K562 (cell line): ENCODE measurements at regions not wholly inside any gene's neighbourhood (a gene's known extent, or its start where the extent isn't known, plus 50 kb on each side); places are given as distances from the start of the nearest gene placed in this dataset.

Source experiments
- ATAC-seq: fragments of 200-7000 bp; cut with Tn5 transposase; 3 replicates; pipeline ENCODE4 v1.9.1; 2020; ENCODE audit warnings: moderate library complexity
- BruUV-seq: library from RNA; stranded (reverse); fragments of 400-500 nt; replicated peaks from 2 replicates; lab custom pipeline; 2021; lab: Mats Ljungman, UMichigan
- CTCF ChIA-PET: fragments of 300-600 bp; formaldehyde crosslinking; extraction: SDS; loops from one replicate; lab custom pipeline; 2021; ENCODE audit warnings: low intra/inter-chr PET ratio; lab: Yijun Ruan, JAX
- POLR2A ChIA-PET: fragments of 300-600, 350-650 bp; sonication (Branson Sonifier 250); formaldehyde crosslinking; extraction: SDS; loops from one replicate; lab custom pipeline; 2021; ENCODE audit warnings: antibody characterized with exemption, inconsistent platforms; lab: Yijun Ruan, JAX
- DNase-seq, 4 experiments: peaks; one replicate each; pipeline versions ENCODE4 v3.0.0 to v3.0.0-alpha.2; 2011 to 2018; ENCODE audit warnings: low spot score in 3 of 4, mixed read lengths in 3 of 4; ENCODE audit errors: extremely low read depth in 1 of 4
- FAIRE-seq: peaks from 2 replicates; lab custom pipeline; 2011; peaks lifted over from hg19 to GRCh38; lab: Jason Lieb, UNC
- H2AFZ ChIP-seq: 2 replicates; pipeline ENCODE4 v1.6.0; 2011; ENCODE audit warnings: low read depth, low read length, control low read depth, inconsistent platforms
- H3K27ac ChIP-seq: fragments of 200-600 bp; 3 replicates; pipeline ENCODE4 v1.8.0; 2011; ENCODE audit warnings: low read depth, mild to moderate bottlenecking, control low read depth, inconsistent platforms, low read length, moderate library complexity, mixed read lengths; ENCODE audit errors: extremely low read depth
- H3K27me3 ChIP-seq, 2 experiments: fragments of 300-600 bp in 1 of 2; 2 replicates in 1 of 2; 3 replicates in 1 of 2; pipeline versions ENCODE4 v1.6.0 to v1.8.0; 2011; ENCODE audit warnings: inconsistent platforms in 2 of 2, low read length in 2 of 2, mild to moderate bottlenecking in 1 of 2, mixed read lengths in 1 of 2, moderate library complexity in 1 of 2; ENCODE audit not compliant: control insufficient read depth in 2 of 2, insufficient read depth in 2 of 2
- H3K36me3 ChIP-seq: fragments of 300-600 bp; 3 replicates; pipeline ENCODE4 v1.8.0; 2011; ENCODE audit warnings: mild to moderate bottlenecking, low read length, inconsistent platforms; ENCODE audit not compliant: control insufficient read depth, insufficient read depth
- H3K4me1 ChIP-seq, 2 experiments: fragments of 200-600 bp in 1 of 2; replicated peaks in 1 of 2; 2 replicates in 1 of 2; 3 replicates in 1 of 2; pipeline versions ENCODE4 v1.5.1 to v1.8.0; 2011; ENCODE audit warnings: inconsistent platforms in 2 of 2, low read length in 2 of 2, mild to moderate bottlenecking in 1 of 2, mixed read lengths in 1 of 2, moderate library complexity in 1 of 2; ENCODE audit not compliant: control insufficient read depth in 2 of 2, insufficient read depth in 2 of 2
- H3K4me2 ChIP-seq: 2 replicates; pipeline ENCODE4 v1.6.1; 2011; ENCODE audit warnings: low read length, control low read depth, inconsistent platforms, mixed read lengths; ENCODE audit not compliant: insufficient read depth
- H3K4me3 ChIP-seq: fragments of 200-600 bp; sonication (generic), shearing (Covaris generic); 2 replicates; pipeline ENCODE4 v1.5.1; 2016; ENCODE audit warnings: control low read depth, inconsistent platforms
- H3K79me2 ChIP-seq: fragments of 200-600 bp; 3 replicates; pipeline ENCODE4 v1.8.0; 2011; ENCODE audit warnings: low read length, inconsistent platforms; ENCODE audit not compliant: control insufficient read depth, insufficient read depth
- H3K9ac ChIP-seq, 2 experiments: 2 replicates each; pipeline versions ENCODE4 v1.6.0 to v1.6.1; 2011; ENCODE audit warnings: low read depth in 2 of 2, low read length in 2 of 2, control low read depth in 1 of 2, inconsistent platforms in 1 of 2, mild to moderate bottlenecking in 1 of 2, mixed read lengths in 1 of 2; ENCODE audit not compliant: insufficient read depth in 1 of 2
- H3K9me1 ChIP-seq: one replicate; pipeline ENCODE4 v1.6.0; 2011; ENCODE audit warnings: inconsistent platforms, mild to moderate bottlenecking, low read length, moderate library complexity; ENCODE audit not compliant: control insufficient read depth, insufficient read depth
- H3K9me3 ChIP-seq: replicated peaks from 2 replicates; pipeline ENCODE4 v1.5.1; 2011; ENCODE audit warnings: low read depth, low read length, inconsistent platforms; ENCODE audit not compliant: control insufficient read depth, insufficient read depth
- H4K20me1 ChIP-seq: replicated peaks from 2 replicates; pipeline ENCODE4 v1.6.1; 2011; ENCODE audit warnings: low read length, inconsistent platforms, mixed read lengths; ENCODE audit not compliant: control insufficient read depth, insufficient read depth
- ARID3B ChIP-seq: fragments of 250-450 bp; sonication (Bioruptor Pico); IDR thresholded peaks from 2 replicates; pipeline ENCODE4 v1.4.0; 2020; ENCODE audit warnings: borderline replicate concordance
- BCLAF1 ChIP-seq, 2 experiments: fragments of 450-650 bp in 1 of 2; IDR thresholded peaks; 2 replicates each; pipeline ENCODE4 v1.6.1; 2011 to 2017; ENCODE audit warnings: low read depth in 2 of 2, antibody characterized with exemption in 1 of 2, borderline replicate concordance in 1 of 2, low read length in 1 of 2, mild to moderate bottlenecking in 1 of 2, mixed read lengths in 1 of 2; ENCODE audit not compliant: control insufficient read depth in 1 of 2
- CXXC5 ChIP-seq: fragments of 250-450 bp; sonication (Bioruptor Pico); IDR thresholded peaks from 2 replicates; pipeline ENCODE4 v1.8.0; 2022; ENCODE audit warnings: inconsistent platforms, mild to moderate bottlenecking, moderate library complexity
- DACH1 ChIP-seq: fragments of 450-650 bp; IDR thresholded peaks from 2 replicates; pipeline ENCODE4 v1.6.1; 2018; ENCODE audit not compliant: partially characterized antibody
- HIVEP1 ChIP-seq: fragments of 250-450 bp; sonication (Bioruptor Pico); IDR thresholded peaks from 2 replicates; pipeline ENCODE4 v1.4.0; 2020; ENCODE audit warnings: mild to moderate bottlenecking
- MITF ChIP-seq: IDR thresholded peaks from 2 replicates; pipeline ENCODE4 v1.6.1; 2014; ENCODE audit warnings: antibody characterized with exemption
- TCFL5 ChIP-seq: fragments of 250-450 bp; sonication (Bioruptor Pico); conservative IDR thresholded peaks from 2 replicates; pipeline ENCODE4 v1.6.1; 2021; ENCODE audit warnings: mild to moderate bottlenecking, moderate library complexity, matching md5 sums
- ZNF785 ChIP-seq: fragments of 250-450 bp; sonication (Bioruptor Pico); IDR thresholded peaks from 2 replicates; pipeline ENCODE4 v1.4.0; 2020; ENCODE audit warnings: mild to moderate bottlenecking
- WGBS: fragments of 100-300 bp; shearing (Covaris generic); methylation state at CpG from one replicate; pipeline ENCODE4 v1.1.6; 2016; ENCODE audit warnings: low coverage, mixed read lengths; ENCODE audit not compliant: insufficient coverage; ENCODE audit errors: missing lambda C conversion rate; 5-methylcytosine and 5-hydroxymethylcytosine counted together
- in situ Hi-C: fragments of 300-500 bp; cut with MboI; formaldehyde crosslinking; loops from 4 replicates; pipeline ENCODE4 v1.15.0; 2018; ENCODE audit warnings: inconsistent platforms, mixed read lengths
- intact Hi-C: fragments of 100-400 bp; cut with micrococcal nuclease; formaldehyde crosslinking; loops from 2 replicates; pipeline ENCODE4 v1.14.2; 2022

GRCh38 chr7:46192271-46192670, 271.2 kb upstream of the IGFBP3 start:
- Histone ChIP-seq H3K4me1 (no peaks in the 10 kb centered on the region), H3K9me1 (no peaks in the 10 kb centered on the region), H3K27ac (no peak overlapping the region), H3K27me3 (no peaks in the 10 kb centered on the region), H2AFZ (no peak overlapping the region), H3K79me2 (no peaks in the 10 kb centered on the region), H3K9ac (no peak overlapping the region), H3K36me3 (no peaks in the 10 kb centered on the region), H3K9me3 (no peaks in the 10 kb centered on the region), H3K4me2 (no peak overlapping the region), H4K20me1 (no peaks in the 10 kb centered on the region), H3K4me3 (no peak overlapping the region)
- intact Hi-C loops (no loop called here), in situ Hi-C loops (no loop called here)
- WGBS, result 0% methylated on average over 3 of the region's 3 CpGs
- FAIRE-seq, result no peak
- no peak for TF ChIP-seq CXXC5 (CRISPR knock-in tag)
- TF ChIP-seq ZNF785 (CRISPR knock-in tag), result no peak
- no peak for TF ChIP-seq MITF
- no peak for TF ChIP-seq DACH1
- no peak for TF ChIP-seq TCFL5
- TF ChIP-seq BCLAF1 (IDR thresholded peaks at IDR 0.05; ENCODE audit: borderline replicate concordance in 1 of 2, control insufficient read depth in 1 of 2, low read depth in 2 of 2, low read length in 1 of 2), result no peak
- TF ChIP-seq ARID3B (CRISPR knock-in tag), result no peak
- no peak for TF ChIP-seq HIVEP1
- POLR2A ChIA-PET, result no interaction called here
- DNase-seq, result no peak
- no TSS peak for BruUV-seq
- CTCF ChIA-PET, result no interaction called here
- no peak for ATAC-seq
